ENCODE measurements at regions not wholly inside any gene's neighbourhood (a gene's known extent, or its start where the extent isn't known, plus 50 kb on each side); places are given as distances from the start of the nearest gene placed in this dataset.

- DNase-seq = no peak
Measured at GRCh38 chr9:126088336-126088735, 238.3 kb upstream of the MVB12B start.

GRCh38 chr9:126089789-126090188 lies 236.8 kb upstream of the MVB12B start:
- no peak for DNase-seq

DNA sequence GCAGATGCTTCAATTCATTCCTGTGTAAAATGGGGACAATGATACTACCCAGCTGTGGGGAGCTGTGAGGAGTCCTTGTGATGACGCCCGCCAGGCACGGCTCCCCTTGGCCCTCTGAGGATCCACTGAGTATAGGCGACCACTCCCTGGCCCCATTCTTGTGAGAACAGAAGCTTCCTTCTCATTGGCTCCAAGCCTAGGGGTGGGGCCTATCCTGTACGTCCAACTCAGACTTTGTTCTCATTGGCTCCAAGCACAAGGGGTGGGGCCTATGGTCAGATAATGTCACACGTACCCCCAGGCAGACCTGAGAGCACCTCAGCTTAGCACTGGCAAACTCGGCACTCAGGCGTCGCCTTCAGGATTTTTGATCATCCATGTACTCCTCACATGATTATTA lies 232.9 kb upstream of the MVB12B start:
- DNase-seq = no peak

DNA sequence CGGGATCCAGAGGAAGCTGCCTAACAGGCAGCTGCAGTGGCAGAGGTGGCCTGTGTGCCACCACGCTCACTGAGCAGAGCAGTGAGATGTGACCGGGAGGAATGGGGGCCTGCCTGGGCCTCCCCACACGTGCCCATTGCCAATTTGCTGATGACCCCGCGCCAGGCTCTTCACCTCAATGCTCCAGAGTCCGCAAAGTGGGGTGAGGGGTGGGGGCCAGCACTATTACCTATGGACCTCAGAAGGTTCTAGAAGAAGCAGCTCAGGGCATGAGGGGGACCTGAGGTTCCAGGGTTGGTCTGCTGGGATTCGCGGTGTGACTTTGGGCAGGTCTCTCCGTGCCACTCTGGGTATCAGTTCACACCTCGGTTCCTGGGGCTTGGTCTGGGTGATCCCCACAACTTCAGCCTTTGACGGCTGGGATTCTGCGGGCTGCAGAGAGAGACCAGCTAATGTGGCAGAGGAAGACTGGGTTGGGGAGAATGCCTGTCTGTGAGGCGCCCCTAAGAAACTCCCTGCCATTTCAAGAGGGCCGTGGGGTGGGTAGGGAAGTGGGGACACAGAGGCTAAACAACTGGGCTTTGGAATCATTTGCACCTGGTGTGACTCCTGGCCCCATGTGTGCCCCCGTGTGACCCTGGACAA lies 231.0 kb upstream of the MVB12B start:
- no peak for DNase-seq

DNA sequence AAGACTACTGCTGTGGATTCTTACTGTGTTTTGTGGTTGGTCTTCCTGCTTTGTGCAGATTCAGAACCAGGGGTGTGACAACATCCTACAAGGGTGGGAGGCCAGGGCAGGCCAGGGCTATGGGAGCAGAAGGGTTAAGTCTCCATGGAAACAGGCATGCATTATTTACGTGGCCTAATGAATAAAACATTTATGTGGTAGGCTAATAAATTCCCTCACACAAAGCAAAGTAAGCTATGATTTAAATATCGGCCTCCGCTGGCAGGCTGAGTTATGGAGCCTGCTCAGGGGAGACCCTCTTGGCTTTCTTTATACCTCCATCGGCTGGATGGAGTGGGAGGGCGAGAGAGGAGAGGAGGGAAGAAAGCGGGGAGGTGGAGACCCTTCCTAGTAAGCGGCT lies 230.3 kb upstream of the MVB12B start:
- DNase-seq = no peak

- DNase-seq = no peak
Measured at GRCh38 chr9:126097679-126098078, 228.9 kb upstream of the MVB12B start.

- DNase-seq = no peak
Measured at GRCh38 chr9:126106404-126106803, 220.2 kb upstream of the MVB12B start.

DNA sequence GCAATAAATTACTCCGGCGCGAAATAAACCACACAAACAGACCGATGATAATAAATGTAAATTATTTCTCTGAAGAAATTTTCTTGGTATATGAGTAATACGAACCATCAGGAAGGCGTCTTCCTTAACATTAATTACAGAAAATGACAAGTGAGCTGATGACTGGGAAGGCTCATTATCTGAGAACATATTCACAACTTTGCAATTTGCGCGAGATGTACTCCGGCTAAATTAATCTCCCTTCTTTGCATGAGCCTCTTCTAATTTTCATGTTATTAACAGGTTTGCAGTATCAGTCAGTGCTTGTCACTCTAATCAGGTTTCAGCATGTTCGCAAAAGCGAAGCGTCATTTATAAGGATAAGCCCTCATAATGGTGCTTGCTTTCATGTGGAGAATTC lies 218.9 kb upstream of the MVB12B start:
- no peak for DNase-seq

DNA sequence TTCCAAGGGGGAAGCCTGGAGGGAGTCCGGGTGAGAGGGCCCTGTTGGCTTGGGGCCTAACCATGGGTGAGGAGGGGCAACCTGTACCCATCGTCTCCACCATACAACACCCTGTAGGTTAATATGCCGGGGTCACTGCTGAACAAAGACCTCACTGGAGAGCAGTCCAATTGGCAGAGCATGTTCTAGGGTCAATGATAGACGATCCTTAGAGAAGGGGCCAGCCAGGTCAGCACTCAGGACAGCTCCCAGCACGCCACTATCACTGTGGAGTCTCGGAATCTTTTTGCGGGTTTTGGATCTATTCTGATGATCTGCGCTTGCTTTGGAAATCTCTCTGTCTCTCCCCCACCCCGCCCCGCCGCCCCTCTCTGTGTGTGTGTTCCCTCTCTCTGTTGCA lies 218.4 kb upstream of the MVB12B start:
- DNase-seq = no peak

DNA sequence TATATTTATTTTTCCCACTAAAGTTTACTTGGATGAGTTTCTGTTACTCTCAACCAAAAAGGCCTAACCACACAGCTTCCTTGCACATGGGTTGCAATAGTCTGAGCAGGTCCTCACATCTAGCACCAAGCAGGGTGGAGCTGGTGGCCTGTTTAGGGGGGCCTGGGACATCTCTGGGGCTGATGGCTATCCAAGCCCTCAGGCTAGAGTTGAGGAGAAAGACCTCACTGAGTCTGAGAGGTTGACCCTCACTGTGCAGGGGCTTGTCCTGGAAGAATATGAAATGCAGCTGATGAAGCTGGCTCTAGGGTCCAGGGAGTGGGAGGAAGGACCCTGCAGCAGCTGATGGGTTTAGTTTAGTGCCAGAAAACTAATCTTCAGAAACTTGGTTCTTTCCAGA lies 217.1 kb upstream of the MVB12B start:
- DNase-seq = no peak

GRCh38 chr9:126111556-126111955 lies 215.1 kb upstream of the MVB12B start:
- no peak for DNase-seq

- DNase-seq = no peak
Measured at GRCh38 chr9:126112135-126112720, 214.4 kb upstream of the MVB12B start.

GRCh38 chr9:126113176-126113575 lies 213.5 kb upstream of the MVB12B start:
- DNase-seq = no peak

DNA sequence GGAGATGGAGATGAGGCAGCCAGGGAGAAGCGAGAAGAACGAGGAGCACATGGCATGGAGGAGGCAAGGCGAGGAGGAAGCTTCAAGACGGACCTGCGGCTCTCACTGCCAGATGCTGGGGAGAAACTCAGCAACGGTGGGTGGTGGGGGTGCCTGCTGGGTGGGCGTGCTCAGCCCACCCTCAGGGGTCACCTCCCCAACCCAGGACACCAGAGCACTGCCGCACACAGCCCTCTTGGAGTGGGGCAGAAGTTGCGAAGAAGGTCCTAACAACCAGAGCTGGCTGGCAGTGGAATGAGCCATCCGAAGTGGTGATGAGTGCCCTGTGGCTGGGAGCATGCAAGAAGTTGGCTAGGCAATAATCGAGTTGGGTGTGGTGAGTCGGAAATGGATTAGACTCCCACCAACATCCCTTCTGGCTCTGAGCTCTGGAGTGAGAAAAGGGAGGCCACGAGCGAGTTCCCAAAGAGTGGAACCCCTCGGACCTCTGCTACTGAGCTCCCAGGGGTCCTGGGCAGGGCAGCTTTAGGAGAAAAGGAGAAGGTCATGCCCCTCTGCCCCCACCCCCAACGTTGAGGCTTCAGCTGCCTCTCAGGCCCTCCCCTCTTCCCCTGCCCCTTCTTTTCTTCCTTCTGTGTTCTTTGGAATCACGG lies 212.7 kb upstream of the MVB12B start:
- DNase-seq = no peak

- no peak for DNase-seq
Measured at GRCh38 chr9:126114409-126114760, 212.2 kb upstream of the MVB12B start.

DNA sequence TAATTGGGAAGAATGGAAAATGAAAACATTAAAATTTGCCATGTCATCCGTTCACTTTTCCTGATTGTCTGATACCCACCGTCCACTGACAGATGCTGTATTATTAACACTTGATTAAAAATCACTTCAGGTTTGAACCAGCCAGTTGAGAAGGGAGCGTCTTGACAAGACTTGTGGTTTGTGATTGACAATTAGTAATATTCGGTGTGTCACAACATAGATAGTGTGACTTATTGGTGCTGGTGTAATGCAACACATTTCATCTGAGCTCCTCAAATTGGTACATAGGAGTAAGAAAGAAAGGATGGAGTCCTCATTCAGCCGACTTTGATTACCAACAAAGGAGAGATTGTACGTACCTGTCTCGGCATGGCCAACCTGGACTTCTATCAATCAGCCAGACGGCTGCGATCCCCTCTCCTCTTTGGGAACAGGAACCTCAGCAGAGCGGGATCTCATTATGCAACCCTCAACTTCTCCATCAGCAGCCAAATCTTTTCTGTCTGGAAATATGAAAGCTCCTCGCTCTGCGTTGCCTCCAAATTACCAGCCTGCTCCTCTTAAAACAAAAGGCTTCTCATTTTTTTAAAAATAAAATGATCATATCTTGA lies 211.7 kb upstream of the MVB12B start:
- no peak for DNase-seq

- no peak for DNase-seq
Measured at GRCh38 chr9:126116351-126117157, 210.1 kb upstream of the MVB12B start.

GRCh38 chr9:126117158-126117425 lies 209.5 kb upstream of the MVB12B start:
- DNase-seq = no peak

DNA sequence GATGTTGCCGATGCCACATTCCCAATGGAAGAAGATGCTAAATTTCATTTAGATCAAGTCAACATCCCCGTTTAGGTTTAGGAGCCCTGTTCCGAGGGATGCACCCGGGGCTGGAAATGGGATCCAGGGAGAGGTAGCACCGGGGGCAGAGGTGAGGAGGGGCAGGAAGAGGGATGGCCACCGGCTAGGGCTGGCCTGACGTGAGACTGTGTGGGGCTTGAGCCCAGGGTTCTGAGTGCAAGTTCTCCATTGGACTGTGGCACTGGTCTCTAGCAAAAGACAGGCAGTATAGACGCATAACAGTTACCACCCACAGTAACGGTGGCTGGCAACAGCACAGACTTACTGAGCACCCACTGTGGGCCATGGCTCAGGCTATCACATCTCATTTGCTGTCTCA lies 209.0 kb upstream of the MVB12B start:
- DNase-seq = no peak

GRCh38 chr9:126119731-126120130 lies 206.9 kb upstream of the MVB12B start:
- DNase-seq = no peak

DNA sequence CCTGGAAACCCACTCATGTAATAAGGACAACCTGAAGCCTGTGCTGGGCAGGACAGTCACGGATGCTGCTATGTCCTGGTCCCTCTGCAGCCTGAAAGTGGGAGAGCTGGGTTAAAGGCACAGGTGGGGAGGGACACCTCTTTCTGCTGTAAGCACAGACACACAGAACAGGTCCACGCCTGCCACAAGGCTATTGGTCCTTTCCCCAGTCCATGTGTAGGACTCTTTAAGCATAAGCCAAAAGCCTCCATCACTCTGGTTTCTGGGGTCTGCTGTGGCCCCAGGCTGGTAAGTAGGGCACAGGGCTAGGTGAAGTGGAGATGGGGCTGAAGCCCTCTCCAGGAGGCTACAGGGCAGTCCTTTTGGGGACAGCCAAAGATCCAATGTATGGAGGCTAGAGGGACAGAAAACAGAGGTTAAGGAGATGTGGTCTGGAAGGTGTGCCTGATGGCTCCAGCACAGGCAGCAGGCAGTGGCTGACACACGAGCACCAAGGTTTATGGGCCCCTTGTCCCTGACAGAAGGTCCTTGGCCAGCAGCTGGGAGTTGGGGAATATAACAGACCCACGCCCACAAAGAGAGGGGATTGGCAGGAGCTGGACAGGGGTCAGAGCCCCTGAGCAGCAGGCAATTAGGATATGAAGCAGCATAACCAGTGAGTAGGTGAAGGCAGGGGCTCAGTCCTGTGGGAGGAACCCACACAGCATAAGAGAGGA lies 203.6 kb upstream of the MVB12B start:
- no peak for DNase-seq

- DNase-seq = no peak
Measured at GRCh38 chr9:126123927-126124326, 202.7 kb upstream of the MVB12B start.
